CD4-positive, alpha-beta memory T cell (primary cell): ENCODE measurements at regions not wholly inside any gene's neighbourhood (a gene's known extent, or its start where the extent isn't known, plus 50 kb on each side); places are given as distances from the start of the nearest gene placed in this dataset.
A peak's percentile ranks its signal among the peaks of the same experiment; 100 is the strongest.

ENCODE experiments used
- CTCF ChIA-PET: fragments of 350-600 bp; sonication (Branson Sonifier 250); formaldehyde crosslinking; loops from one replicate; lab custom pipeline; 2021; ENCODE audit warnings: inconsistent platforms; ENCODE audit not compliant: partially characterized antibody; lab: Charles Lee
- POLR2A ChIA-PET: fragments of 350-600 bp; sonication (Branson Sonifier 250); formaldehyde crosslinking; loops from one replicate; lab custom pipeline; 2021; ENCODE audit not compliant: partially characterized antibody; lab: Charles Lee
- DNase-seq, 5 donors: peaks; one replicate each; pipeline versions ENCODE4 v3.0.0 to v3.0.0-alpha.2; 2020 to 2022; ENCODE audit warnings: mixed read lengths in 1 of 5
- H3K27ac ChIP-seq: one replicate; pipeline ENCODE4 v1.7.0; 2013; ENCODE audit warnings: low read depth, low read length
- H3K27me3 ChIP-seq: 2 replicates; pipeline ENCODE4 v1.7.0; 2013; ENCODE audit warnings: mild to moderate bottlenecking, low read length, moderate library complexity; ENCODE audit not compliant: insufficient read depth
- H3K36me3 ChIP-seq: 2 replicates; pipeline ENCODE4 v1.7.0; 2013; ENCODE audit warnings: mild to moderate bottlenecking, low read length, moderate library complexity; ENCODE audit not compliant: insufficient read depth
- H3K4me1 ChIP-seq: 2 replicates; pipeline ENCODE4 v1.7.0; 2013; ENCODE audit warnings: mild to moderate bottlenecking, low read length, moderate library complexity; ENCODE audit not compliant: insufficient read depth
- H3K4me3 ChIP-seq, 2 donors: one replicate each; pipeline ENCODE4 v1.7.0; 2013; ENCODE audit warnings: low read length in 2 of 2, mild to moderate bottlenecking in 1 of 2
- H3K9me3 ChIP-seq, 2 donors: one replicate each; pipeline ENCODE4 v1.7.0; 2013; ENCODE audit warnings: low read length in 2 of 2, control low read depth in 1 of 2; ENCODE audit not compliant: control insufficient read depth in 1 of 2
- H3K27ac Mint-ChIP-seq, 7 donors: one replicate each; pipeline ENCODE4 v1.8.0; 2020 to 2021; ENCODE audit warnings: mixed read lengths in 7 of 7, mild to moderate bottlenecking in 6 of 7, inconsistent platforms in 3 of 7, moderate library complexity in 3 of 7
- H3K27me3 Mint-ChIP-seq, 2 donors: one replicate each; pipeline ENCODE4 v1.8.0; 2020 to 2021; ENCODE audit warnings: mixed read lengths in 2 of 2
- H3K36me3 Mint-ChIP-seq, 2 donors: one replicate each; pipeline ENCODE4 v1.8.0; 2020 to 2021; ENCODE audit warnings: mixed read lengths in 2 of 2, inconsistent platforms in 1 of 2, mild to moderate bottlenecking in 1 of 2
- H3K4me1 Mint-ChIP-seq, 4 donors: one replicate each; pipeline ENCODE4 v1.8.0; 2020 to 2021; ENCODE audit warnings: mixed read lengths in 4 of 4, mild to moderate bottlenecking in 1 of 4
- H3K4me3 Mint-ChIP-seq, 8 donors: one replicate each; pipeline ENCODE4 v1.8.0; 2020 to 2021; ENCODE audit warnings: mixed read lengths in 8 of 8, mild to moderate bottlenecking in 7 of 8, moderate library complexity in 6 of 8, inconsistent platforms in 3 of 8
- H3K9me3 Mint-ChIP-seq, 8 donors: one replicate each; pipeline ENCODE4 v1.8.0; 2020 to 2021; ENCODE audit warnings: mixed read lengths in 8 of 8, mild to moderate bottlenecking in 5 of 8, inconsistent platforms in 3 of 8, moderate library complexity in 1 of 8
- intact Hi-C: fragments of 100-400 bp; cut with micrococcal nuclease; formaldehyde crosslinking; loops from one replicate; pipeline ENCODE4 v1.15.1; 2023

DNA sequence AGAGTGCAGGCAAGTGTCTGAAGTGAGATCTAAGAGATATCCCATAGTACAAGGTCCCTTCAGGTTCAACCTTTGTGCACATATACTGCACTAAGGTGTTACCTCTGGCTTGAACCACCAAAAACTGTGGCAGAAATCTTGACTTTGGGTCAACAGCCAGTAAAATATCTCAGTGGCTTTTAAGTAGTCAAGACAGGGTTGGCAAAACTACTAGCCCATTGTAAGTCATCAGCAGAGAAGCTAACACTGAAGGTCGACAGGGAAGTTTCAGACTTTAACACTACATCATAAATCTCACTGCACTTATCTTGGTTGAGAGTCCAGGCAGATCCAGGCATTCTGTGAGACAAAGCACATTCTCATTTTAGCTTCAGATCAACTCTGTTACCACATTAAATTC, 1684.7 kb downstream of the HACE1 start:
- Mint-ChIP-seq H3K27ac (no peak overlapping the region), H3K4me1 (no peaks in the 10 kb centered on the region), H3K4me3 (no peak overlapping the region), H3K27me3 (no peaks in the 10 kb centered on the region), H3K9me3 (peaks cover 0 to 15% (median 1%) of the 10 kb centered on the region in 8 donors), H3K36me3 (no peaks in the 10 kb centered on the region)
- Histone ChIP-seq H3K4me3 (no peak overlapping the region), H3K27ac (no peak overlapping the region), H3K9me3 (no peaks in the 10 kb centered on the region), H3K27me3 (no peaks in the 10 kb centered on the region), H3K4me1 (no peaks in the 10 kb centered on the region), H3K36me3 (no peaks in the 10 kb centered on the region)
- intact Hi-C loops = no loop called here
- DNase-seq = no peak
- ChIA-PET POLR2A (no interaction called here), CTCF (interaction anchor here (1.0 kb wide), 1 partner anchor 9 kb away, joined by 5 read pairs; no protein-coding TSS in a partner anchor)

DNA sequence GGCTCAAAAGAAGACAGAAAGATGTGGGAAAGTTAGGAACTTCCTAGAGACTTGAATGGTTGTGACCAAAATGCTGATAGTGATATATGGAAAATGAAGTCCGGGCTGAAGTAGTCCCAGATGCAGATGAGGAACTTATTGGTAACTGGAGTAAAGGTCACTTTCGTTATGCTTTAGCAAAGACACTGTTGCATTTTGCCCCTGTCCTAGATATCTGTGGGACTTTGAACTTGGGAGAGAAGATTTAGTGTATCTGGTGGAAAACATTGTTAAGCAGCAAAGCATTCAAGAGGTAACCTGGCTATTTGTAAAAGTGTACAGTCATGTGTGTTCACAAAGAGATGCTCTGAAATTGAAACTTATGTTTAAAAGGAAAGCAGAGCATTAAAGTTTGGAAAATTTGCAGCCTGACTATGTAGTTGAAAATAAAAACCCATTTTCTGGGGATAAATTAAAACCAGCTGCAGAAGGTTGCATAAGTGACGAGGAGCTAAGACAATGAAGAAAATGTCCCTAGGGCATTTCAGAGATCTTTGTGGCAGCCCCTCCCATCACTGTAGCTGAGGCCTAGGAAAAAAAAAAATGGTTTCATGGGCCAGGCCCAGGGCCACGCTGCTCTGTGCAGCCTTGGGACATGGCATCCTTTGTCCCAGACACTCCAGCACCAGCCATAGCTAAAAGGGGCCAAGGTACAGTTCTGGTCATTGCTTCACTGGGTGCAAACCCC, 1692.2 kb downstream of the HACE1 start:
- Histone ChIP-seq H3K9me3 (no peaks in the 10 kb centered on the region), H3K4me1 (no peaks in the 10 kb centered on the region), H3K27me3 (no peaks in the 10 kb centered on the region), H3K27ac (no peak overlapping the region), H3K36me3 (no peaks in the 10 kb centered on the region), H3K4me3 (no peak overlapping the region)
- Mint-ChIP-seq H3K9me3 (peaks cover 0 to 6% (median 2%) of the 10 kb centered on the region in 8 donors), H3K36me3 (no peaks in the 10 kb centered on the region), H3K27ac (no peak overlapping the region), H3K4me3 (no peak overlapping the region), H3K27me3 (no peaks in the 10 kb centered on the region), H3K4me1 (no peaks in the 10 kb centered on the region)
- intact Hi-C loops = no loop called here
- peak in 1 of 5 donors; percentile 35 for DNase-seq
- CTCF ChIA-PET = no interaction called here
- POLR2A ChIA-PET = no interaction called here

DNA sequence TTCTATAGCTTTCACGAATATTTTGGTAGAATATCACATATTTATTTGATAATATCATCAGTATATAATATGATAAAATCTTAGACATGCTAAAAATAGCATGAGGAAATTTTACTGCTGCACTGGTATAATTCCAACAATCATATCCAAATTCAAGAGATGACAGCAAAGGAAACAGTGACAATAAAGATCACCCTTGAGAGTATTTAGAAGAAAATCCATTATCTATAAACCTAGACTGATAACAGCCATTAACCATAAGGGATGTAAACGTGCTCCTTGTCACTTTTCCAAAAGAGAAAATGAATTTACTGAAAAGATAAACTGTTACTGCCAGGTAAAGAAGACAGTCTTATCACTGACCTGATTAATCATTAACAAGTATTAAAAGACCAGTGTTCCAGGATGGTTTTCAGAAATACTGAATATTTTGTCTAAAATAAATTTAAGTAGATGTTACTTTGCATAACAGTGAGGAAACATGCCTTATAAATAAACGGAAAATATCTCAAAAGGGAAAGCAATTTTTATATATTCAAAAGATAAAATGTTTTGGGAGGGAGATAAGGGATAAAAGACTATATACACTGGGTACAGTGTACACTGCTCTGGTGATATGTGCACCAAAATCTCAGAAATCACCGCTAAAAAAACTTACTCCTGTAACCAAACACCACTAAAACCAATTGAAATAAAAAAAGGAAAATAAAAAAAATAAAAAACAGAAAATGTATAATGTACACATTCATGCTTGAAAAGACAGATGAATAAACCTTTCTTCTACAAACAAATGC, 1704.7 kb downstream of the HACE1 start:
- Mint-ChIP-seq H3K27ac (no peak overlapping the region), H3K27me3 (no peaks in the 10 kb centered on the region), H3K9me3 (peaks cover 0 to 6% (median 0%) of the 10 kb centered on the region in 8 donors), H3K4me3 (no peak overlapping the region), H3K36me3 (no peaks in the 10 kb centered on the region), H3K4me1 (no peaks in the 10 kb centered on the region)
- ChIA-PET POLR2A (no interaction called here), CTCF (no interaction called here)
- H3K9me3 ChIP-seq = no peaks in the 10 kb centered on the region
- H3K4me1 ChIP-seq = no peaks in the 10 kb centered on the region
- H3K4me3 ChIP-seq = no peak overlapping the region
- intact Hi-C loops = no loop called here
- H3K36me3 ChIP-seq = no peaks in the 10 kb centered on the region
- no peak for DNase-seq
- no peak overlapping the region for H3K27ac ChIP-seq
- H3K27me3 ChIP-seq = no peaks in the 10 kb centered on the region

DNA sequence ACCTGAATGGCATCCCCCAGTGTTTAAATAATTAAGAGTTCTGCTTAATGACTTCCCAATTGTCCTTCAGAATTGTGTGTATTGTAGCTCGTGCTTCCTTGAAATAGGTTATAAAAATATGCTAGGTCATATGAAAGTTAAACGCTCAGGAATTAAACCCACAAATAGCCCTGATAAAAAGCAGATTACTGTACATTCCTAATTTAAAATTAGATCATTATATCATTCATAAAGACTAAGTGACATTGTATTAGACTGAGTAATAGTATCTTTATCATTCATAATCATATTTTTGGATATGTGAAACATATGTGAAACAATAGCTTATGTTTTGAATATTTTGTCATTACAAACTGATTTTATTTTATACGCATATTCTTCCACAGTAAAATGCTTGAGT, 1706.7 kb downstream of the HACE1 start:
- Mint-ChIP-seq H3K27me3 (no peaks in the 10 kb centered on the region), H3K27ac (no peak overlapping the region), H3K36me3 (no peaks in the 10 kb centered on the region), H3K4me3 (no peak overlapping the region), H3K4me1 (no peaks in the 10 kb centered on the region), H3K9me3 (peaks cover 0 to 6% (median 0%) of the 10 kb centered on the region in 8 donors)
- Histone ChIP-seq H3K4me1 (no peaks in the 10 kb centered on the region), H3K4me3 (no peak overlapping the region), H3K9me3 (no peaks in the 10 kb centered on the region), H3K36me3 (no peaks in the 10 kb centered on the region), H3K27ac (no peak overlapping the region), H3K27me3 (no peaks in the 10 kb centered on the region)
- intact Hi-C loops = no loop called here
- no peak for DNase-seq
- ChIA-PET CTCF (no interaction called here), POLR2A (no interaction called here)

- Histone ChIP-seq H3K9me3 (no peaks in the 10 kb centered on the region), H3K4me1 (no peaks in the 10 kb centered on the region), H3K4me3 (no peak overlapping the region), H3K27me3 (no peaks in the 10 kb centered on the region), H3K27ac (no peak overlapping the region), H3K36me3 (no peaks in the 10 kb centered on the region)
- no peak overlapping the region for H3K27ac Mint-ChIP-seq
- H3K9me3 Mint-ChIP-seq = peaks cover 0 to 4% (median 0%) of the 10 kb centered on the region in 8 donors
- intact Hi-C loops = no loop called here
- ChIA-PET POLR2A (no interaction called here), CTCF (no interaction called here)
- H3K4me3 Mint-ChIP-seq = no peak overlapping the region
- H3K4me1 Mint-ChIP-seq = no peaks in the 10 kb centered on the region
- H3K36me3 Mint-ChIP-seq = no peaks in the 10 kb centered on the region
- no peaks in the 10 kb centered on the region for H3K27me3 Mint-ChIP-seq
- no peak for DNase-seq
Measured at GRCh38 chr6:103142902-103143301, 1716.8 kb downstream of the HACE1 start.

DNA sequence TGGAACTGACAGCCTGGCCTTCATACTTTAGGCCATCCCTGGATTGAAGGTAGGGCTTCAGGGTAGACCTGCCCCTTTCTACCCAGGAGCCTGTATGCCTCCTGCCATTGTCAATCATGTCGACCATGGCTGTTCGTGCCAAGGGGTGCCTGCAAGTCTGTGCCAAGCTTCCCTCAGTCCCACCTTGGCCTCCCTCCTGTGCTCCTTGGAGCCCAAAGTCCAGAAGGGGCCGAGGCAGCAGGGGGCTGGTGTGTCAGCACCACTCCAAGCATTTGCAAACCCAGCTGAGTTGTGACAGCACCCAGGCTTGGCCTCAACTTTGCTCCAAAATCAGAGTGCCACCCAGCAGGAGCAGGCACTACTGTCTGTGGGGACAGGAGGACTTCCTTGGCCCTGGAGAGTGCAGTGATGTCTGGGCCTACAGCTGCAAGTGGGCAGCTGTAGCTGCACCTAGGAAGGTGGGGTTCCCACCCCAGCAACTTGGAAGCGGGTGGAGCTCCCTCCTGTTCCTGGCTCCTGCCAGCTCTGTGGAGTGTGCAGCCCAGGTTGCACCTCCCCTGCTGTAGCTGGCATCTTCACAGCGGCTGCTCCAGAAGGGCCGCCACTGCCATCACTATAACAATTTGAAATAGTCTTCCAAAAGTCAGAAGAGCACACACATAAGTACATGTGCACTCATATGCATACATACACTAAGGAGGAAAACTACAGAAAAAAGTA, 1719.3 kb downstream of the HACE1 start:
- H3K27ac Mint-ChIP-seq = no peak overlapping the region
- Histone ChIP-seq H3K27ac (no peak overlapping the region), H3K36me3 (no peaks in the 10 kb centered on the region), H3K4me1 (no peaks in the 10 kb centered on the region), H3K27me3 (no peaks in the 10 kb centered on the region), H3K4me3 (no peak overlapping the region), H3K9me3 (no peaks in the 10 kb centered on the region)
- H3K4me3 Mint-ChIP-seq = no peak overlapping the region
- DNase-seq = no peak
- intact Hi-C loops = no loop called here
- peaks cover 0 to 4% (median 0%) of the 10 kb centered on the region in 8 donors for H3K9me3 Mint-ChIP-seq
- H3K4me1 Mint-ChIP-seq = no peaks in the 10 kb centered on the region
- no peaks in the 10 kb centered on the region for H3K36me3 Mint-ChIP-seq
- POLR2A ChIA-PET = no interaction called here
- CTCF ChIA-PET = no interaction called here
- H3K27me3 Mint-ChIP-seq = no peaks in the 10 kb centered on the region

GRCh38 chr6:103139377-103139776, 1720.3 kb downstream of the HACE1 start:
- intact Hi-C loops = no loop called here
- Histone ChIP-seq H3K9me3 (no peaks in the 10 kb centered on the region), H3K4me1 (no peaks in the 10 kb centered on the region), H3K4me3 (no peak overlapping the region), H3K27me3 (no peaks in the 10 kb centered on the region), H3K27ac (no peak overlapping the region), H3K36me3 (no peaks in the 10 kb centered on the region)
- no peaks in the 10 kb centered on the region for H3K36me3 Mint-ChIP-seq
- ChIA-PET CTCF (no interaction called here), POLR2A (no interaction called here)
- H3K4me1 Mint-ChIP-seq = no peaks in the 10 kb centered on the region
- H3K27ac Mint-ChIP-seq = no peak overlapping the region
- H3K4me3 Mint-ChIP-seq = no peak overlapping the region
- peaks cover 0 to 4% (median 0%) of the 10 kb centered on the region in 8 donors for H3K9me3 Mint-ChIP-seq
- DNase-seq = no peak
- H3K27me3 Mint-ChIP-seq = no peaks in the 10 kb centered on the region
